GM21367 (cell line): ENCODE measurements at regions not wholly inside any gene's neighbourhood (a gene's known extent, or its start where the extent isn't known, plus 50 kb on each side); places are given as distances from the start of the nearest gene placed in this dataset.
"Not testable (repeated sequence)": the region's sequence is repeated elsewhere in the genome, so short reads cannot be mapped to it uniquely, and the experiment has no call there.

Experiments used
- ATAC-seq: cut with Tn5 transposase; IDR thresholded peaks from one replicate; pipeline ENCODE4 v1.9.1; 2021; ENCODE audit not compliant: unreplicated experiment

- ATAC-seq = no peak
Observed at GRCh38 chr9:83191154-83191553, 128.2 kb upstream of the RASEF start.

- not testable (repeated sequence) for ATAC-seq
Observed at GRCh38 chr9:83189026-83189425, 126.1 kb upstream of the RASEF start.

- ATAC-seq = no peak
Observed at GRCh38 chr9:83188277-83188676, 125.3 kb upstream of the RASEF start.

GRCh38 chr9:83186155-83186737 is 123.3 kb upstream of the RASEF start:
- no peak for ATAC-seq

DNA sequence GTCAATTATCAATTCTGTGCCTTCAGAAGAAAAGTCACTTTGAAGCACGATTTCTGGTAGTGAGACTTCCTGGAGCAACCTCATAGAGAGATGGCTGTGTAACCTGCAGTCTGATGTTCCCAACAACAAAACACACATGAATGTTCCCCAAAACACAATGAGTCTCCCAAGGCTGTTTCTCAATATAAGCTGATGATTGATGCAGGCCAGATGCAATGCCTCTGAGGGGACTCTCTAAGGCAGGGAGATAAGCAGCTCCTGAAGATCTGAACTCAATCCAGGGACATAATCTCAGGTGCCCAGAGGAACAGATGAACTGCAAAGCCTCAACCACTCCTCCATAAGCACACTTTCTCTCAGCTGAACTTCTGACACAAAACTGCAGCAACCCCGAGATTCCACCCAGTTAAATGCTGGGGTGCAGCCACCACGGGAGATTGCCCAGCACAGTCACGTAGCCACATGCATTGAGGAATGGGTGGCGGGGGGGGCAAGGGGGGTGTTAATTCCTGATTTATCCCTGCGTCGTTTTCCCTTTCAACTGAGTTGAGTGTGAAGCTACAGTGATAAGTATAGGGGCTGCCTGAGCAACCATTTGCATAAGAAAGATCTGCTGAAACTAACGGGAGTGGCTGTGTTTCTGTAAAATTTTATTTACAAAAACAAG is 122.7 kb upstream of the RASEF start:
- no peak for ATAC-seq

DNA sequence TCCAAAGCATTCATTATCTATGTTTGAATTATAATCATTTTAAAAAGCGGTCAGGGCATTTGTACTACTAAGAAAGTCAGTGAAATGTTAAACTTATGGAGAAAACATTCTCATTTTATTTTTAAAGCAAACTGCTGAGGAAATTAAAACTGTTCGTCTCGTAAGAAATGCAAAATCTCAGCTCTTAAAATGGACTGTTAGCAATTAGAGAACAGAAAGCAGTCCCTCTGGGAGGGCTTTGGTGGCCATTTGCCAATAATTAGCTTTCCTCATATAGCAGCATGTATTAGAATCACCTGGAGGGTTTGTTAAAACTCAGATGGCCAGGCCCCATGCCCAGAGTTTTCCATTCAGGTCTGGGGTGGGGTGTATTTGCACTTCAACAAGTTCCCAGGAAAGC is 120.7 kb upstream of the RASEF start:
- no peak for ATAC-seq

GRCh38 chr9:83182071-83182470 is 119.1 kb upstream of the RASEF start:
- ATAC-seq = no peak

DNA sequence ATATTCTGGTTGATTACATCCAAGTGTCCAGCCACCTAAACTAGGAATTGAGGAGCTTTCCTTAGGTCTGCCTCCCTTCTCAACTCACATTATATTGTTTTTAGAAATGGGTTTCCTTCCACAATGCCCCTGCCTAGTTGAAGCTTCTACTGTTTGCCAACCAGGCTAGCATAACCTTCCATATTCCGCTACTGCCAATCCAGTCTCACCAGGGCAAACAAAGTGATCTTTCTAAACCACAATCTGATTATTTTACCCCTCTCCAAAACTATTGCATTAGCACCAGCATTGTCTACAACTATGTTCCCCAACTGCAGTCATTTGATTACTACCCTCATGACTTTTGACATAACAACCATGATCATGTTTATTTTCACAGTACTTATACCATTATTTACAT is 115.8 kb upstream of the RASEF start:
- no peak for ATAC-seq

GRCh38 chr9:83177747-83178146 is 114.8 kb upstream of the RASEF start:
- ATAC-seq = no peak

GRCh38 chr9:83167126-83167525 is 104.2 kb upstream of the RASEF start:
- ATAC-seq = no peak

- ATAC-seq = no peak
Observed at GRCh38 chr9:83166372-83166771, 103.4 kb upstream of the RASEF start.

- no peak for ATAC-seq
Observed at GRCh38 chr9:83155733-83156132, 92.8 kb upstream of the RASEF start.

- no peak for ATAC-seq
Observed at GRCh38 chr9:83154821-83155220, 91.9 kb upstream of the RASEF start.

- peak; percentile 95 for ATAC-seq
Observed at GRCh38 chr9:83154087-83154736, 91.3 kb upstream of the RASEF start.

DNA sequence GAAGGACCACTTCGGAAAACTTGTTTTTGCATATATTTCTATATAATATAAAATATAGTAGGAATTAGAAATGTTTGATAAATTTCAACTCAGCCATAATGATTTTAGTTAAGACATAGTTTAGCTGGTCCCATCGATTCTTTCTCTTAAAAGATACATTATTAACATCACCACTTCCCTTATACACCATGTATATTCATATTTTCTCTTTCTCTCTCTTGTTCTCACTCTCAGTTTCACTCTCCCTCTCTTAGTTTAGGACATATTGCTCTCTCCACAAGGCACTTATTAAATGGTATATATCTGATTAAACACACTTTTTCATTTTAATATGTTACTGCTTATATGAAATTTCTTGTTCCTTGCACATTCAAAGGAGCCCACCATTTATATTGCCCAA is 90.1 kb upstream of the RASEF start:
- peak; percentile 35 for ATAC-seq

GRCh38 chr9:83151627-83152137 is 88.7 kb upstream of the RASEF start:
- ATAC-seq = no peak

GRCh38 chr9:83147315-83148149 is 84.6 kb upstream of the RASEF start:
- no peak for ATAC-seq

- ATAC-seq = no peak
Observed at GRCh38 chr9:83146325-83146724, 83.4 kb upstream of the RASEF start.

DNA sequence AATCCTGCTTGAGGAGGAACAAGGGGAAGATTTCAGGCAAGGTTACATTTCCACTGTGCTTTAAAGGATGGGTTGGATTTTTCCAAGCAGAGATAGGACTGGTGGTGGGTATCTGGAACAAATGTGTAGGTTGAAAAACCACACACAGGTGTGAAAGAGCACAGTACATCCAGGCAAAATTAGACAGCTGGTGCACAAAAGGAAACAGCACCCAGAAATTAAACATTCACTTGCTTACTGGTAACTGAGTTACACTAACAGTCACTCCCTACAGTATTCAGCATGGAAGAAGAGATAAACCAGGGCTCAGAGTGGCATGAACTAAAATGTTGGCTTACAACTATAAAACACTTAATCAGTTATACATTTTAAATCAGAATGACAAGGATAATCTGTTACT is 81.5 kb upstream of the RASEF start:
- ATAC-seq = no peak

DNA sequence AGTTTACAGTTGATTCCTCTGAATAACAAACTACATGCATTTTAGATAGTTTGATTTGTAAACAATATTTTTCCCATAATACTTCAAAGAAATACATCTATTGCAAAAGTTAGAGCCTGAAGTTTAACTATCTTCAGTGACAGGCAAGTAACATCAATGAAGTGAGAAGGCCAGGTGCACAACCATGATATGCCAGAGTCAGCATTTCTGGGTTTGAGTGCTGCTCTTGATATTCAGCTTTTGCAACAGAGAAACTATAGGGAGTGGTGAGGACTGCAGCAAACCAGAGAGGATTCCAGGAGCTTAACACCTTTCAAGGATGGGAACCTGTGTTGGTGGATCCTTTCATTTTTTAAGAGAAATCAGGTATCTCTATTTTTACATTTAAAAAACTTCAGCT is 79.4 kb upstream of the RASEF start:
- no peak for ATAC-seq

GRCh38 chr9:83141887-83142286 is 78.9 kb upstream of the RASEF start:
- ATAC-seq = no peak
